ENCODE measurements at regions not wholly inside any gene's neighbourhood (a gene's known extent, or its start where the extent isn't known, plus 50 kb on each side); places are given as distances from the start of the nearest gene placed in this dataset.

GRCh38 chr6:15074806-15075205, 171.1 kb upstream of the JARID2 start:
- TF ChIP-seq CTCF (IDR thresholded peaks at IDR 0.05) (no peak), MAX (CRISPR knock-in tag; IDR thresholded peaks at IDR 0.05) (no peak), ATF3 (CRISPR knock-in tag; conservative IDR thresholded peaks at IDR 0.05) (no peak), SOX15 (CRISPR knock-in tag; IDR thresholded peaks at IDR 0.05) (no peak), ZNF232 (CRISPR knock-in tag; IDR thresholded peaks at IDR 0.05) (no peak), NR1H2 (CRISPR knock-in tag; IDR thresholded peaks at IDR 0.05) (no peak), ZNF138 (CRISPR knock-in tag; conservative IDR thresholded peaks at IDR 0.05) (no peak), ATF2 (CRISPR knock-in tag; IDR thresholded peaks at IDR 0.05; ENCODE audit: borderline replicate concordance, low read depth) (no peak)
